MM.1S (cell line): ENCODE measurements at regions not wholly inside any gene's neighbourhood (a gene's known extent, or its start where the extent isn't known, plus 50 kb on each side); places are given as distances from the start of the nearest gene placed in this dataset.

Experiments used
- DNase-seq: peaks from one replicate; pipeline ENCODE4 v3.0.0-alpha.2; 2015
- H2AFZ ChIP-seq: fragments of 300-600 bp; sonication (generic); 2 replicates; pipeline ENCODE4 v1.6.0; 2016; ENCODE audit warnings: antibody characterized with exemption, low read length
- H3F3A ChIP-seq: fragments of 300-600 bp; sonication (generic); 2 replicates; pipeline ENCODE4 v1.6.1; 2016; ENCODE audit warnings: mild to moderate bottlenecking, antibody characterized with exemption, low read length, moderate library complexity, mixed read lengths; ENCODE audit not compliant: insufficient read depth
- H3K27ac ChIP-seq: fragments of 300-600 bp; sonication (generic); 2 replicates; pipeline ENCODE4 v1.5.1; 2016; ENCODE audit warnings: mild to moderate bottlenecking, low read length
- H3K27me3 ChIP-seq: fragments of 300-600 bp; sonication (generic); replicated peaks from 2 replicates; pipeline ENCODE4 v1.6.0; 2016; ENCODE audit warnings: low read length; ENCODE audit not compliant: insufficient read depth
- H3K36me3 ChIP-seq: fragments of 300-600 bp; sonication (generic); replicated peaks from 2 replicates; pipeline ENCODE4 v1.6.1; 2016; ENCODE audit warnings: mild to moderate bottlenecking, low read length, mixed read lengths; ENCODE audit not compliant: insufficient read depth
- H3K4me1 ChIP-seq: fragments of 300-600 bp; sonication (generic); 2 replicates; pipeline ENCODE4 v1.6.1; 2016; ENCODE audit warnings: low read length, mixed read lengths
- H3K4me2 ChIP-seq: fragments of 300-600 bp; sonication (generic); 2 replicates; pipeline ENCODE4 v1.6.0; 2016; ENCODE audit warnings: low read depth, low read length
- H3K4me3 ChIP-seq: fragments of 300-600 bp; sonication (generic); 2 replicates; pipeline ENCODE4 v1.5.1; 2016; ENCODE audit warnings: low read length, mixed read lengths
- H3K79me2 ChIP-seq: fragments of 300-600 bp; sonication (generic); 2 replicates; pipeline ENCODE4 v1.6.1; 2016; ENCODE audit warnings: mixed run types, low read length, mixed read lengths
- H3K9ac ChIP-seq: fragments of 300-600 bp; sonication (generic); 2 replicates; pipeline ENCODE4 v1.6.1; 2016; ENCODE audit warnings: low read length, mixed read lengths
- H3K9me2 ChIP-seq: fragments of 300-600 bp; sonication (generic); replicated peaks from 2 replicates; pipeline ENCODE4 v1.6.1; 2016; ENCODE audit warnings: mild to moderate bottlenecking, low read length, mixed read lengths; ENCODE audit not compliant: insufficient read depth
- H3K9me3 ChIP-seq: fragments of 300-600 bp; sonication (generic); replicated peaks from 2 replicates; pipeline ENCODE4 v1.6.1; 2016; ENCODE audit warnings: mild to moderate bottlenecking, low read length, mixed read lengths; ENCODE audit not compliant: insufficient read depth
- H4K20me1 ChIP-seq: fragments of 300-600 bp; sonication (generic); 2 replicates; pipeline ENCODE4 v1.6.1; 2016; ENCODE audit warnings: mild to moderate bottlenecking, low read length, moderate library complexity, mixed read lengths; ENCODE audit not compliant: insufficient read depth
- EZH2 ChIP-seq: fragments of 300-600 bp; sonication (generic); optimal IDR thresholded peaks from 2 replicates; pipeline ENCODE3; 2017; ENCODE audit warnings: low read depth, mild to moderate bottlenecking, antibody characterized with exemption, low read length, mixed read lengths
- EZH2phosphoT487 ChIP-seq: fragments of 300-600 bp; sonication (generic); IDR thresholded peaks from 2 replicates; pipeline ENCODE4 v1.6.1; 2018; ENCODE audit warnings: antibody characterized with exemption, low read length
- TF ChIP-seq, protein P1 (sequence below): fragments of 300-600 bp; sonication (generic); IDR thresholded peaks from 2 replicates; pipeline ENCODE4 v1.5.1; 2016; ENCODE audit warnings: antibody characterized with exemption, low read length, mixed read lengths

DNA sequence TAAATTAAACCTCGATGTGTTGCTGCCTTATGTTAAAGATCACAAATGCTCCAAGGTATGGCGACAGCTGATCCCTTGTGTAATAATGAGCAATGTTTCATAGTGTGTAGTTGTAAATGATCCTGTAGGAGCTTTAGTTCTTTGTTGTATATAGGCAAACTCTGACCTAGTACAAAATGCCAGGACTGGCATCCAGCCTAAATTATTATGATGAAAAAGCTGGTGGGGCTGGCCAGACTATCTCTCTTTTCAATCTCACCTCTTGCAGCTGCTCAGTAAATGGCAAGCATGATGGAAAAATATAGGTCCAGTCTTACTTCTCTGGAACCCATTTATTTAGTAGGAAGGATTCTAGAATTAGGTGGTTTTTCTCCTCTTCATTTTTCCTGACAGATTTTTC, 345.1 kb upstream of the C11orf87 start:
- no peak overlapping the region for H3K27ac ChIP-seq
- H3K4me2 ChIP-seq, result no peak overlapping the region
- H3K9me2 ChIP-seq, result no peaks in the 10 kb centered on the region
- H3K36me3 ChIP-seq, result no peaks in the 10 kb centered on the region
- no peaks in the 10 kb centered on the region for H4K20me1 ChIP-seq
- H3K4me3 ChIP-seq, result no peak overlapping the region
- H2AFZ ChIP-seq, result no peak overlapping the region
- H3K4me1 ChIP-seq, result peaks cover 11% of the 10 kb centered on the region
- H3K9me3 ChIP-seq, result no peaks in the 10 kb centered on the region
- H3F3A ChIP-seq, result peaks cover 2% of the 10 kb centered on the region; the same call in 1 of the 2 replicates
- no peak for DNase-seq
- no peaks in the 10 kb centered on the region for H3K27me3 ChIP-seq
- TF ChIP-seq, protein P1, sequence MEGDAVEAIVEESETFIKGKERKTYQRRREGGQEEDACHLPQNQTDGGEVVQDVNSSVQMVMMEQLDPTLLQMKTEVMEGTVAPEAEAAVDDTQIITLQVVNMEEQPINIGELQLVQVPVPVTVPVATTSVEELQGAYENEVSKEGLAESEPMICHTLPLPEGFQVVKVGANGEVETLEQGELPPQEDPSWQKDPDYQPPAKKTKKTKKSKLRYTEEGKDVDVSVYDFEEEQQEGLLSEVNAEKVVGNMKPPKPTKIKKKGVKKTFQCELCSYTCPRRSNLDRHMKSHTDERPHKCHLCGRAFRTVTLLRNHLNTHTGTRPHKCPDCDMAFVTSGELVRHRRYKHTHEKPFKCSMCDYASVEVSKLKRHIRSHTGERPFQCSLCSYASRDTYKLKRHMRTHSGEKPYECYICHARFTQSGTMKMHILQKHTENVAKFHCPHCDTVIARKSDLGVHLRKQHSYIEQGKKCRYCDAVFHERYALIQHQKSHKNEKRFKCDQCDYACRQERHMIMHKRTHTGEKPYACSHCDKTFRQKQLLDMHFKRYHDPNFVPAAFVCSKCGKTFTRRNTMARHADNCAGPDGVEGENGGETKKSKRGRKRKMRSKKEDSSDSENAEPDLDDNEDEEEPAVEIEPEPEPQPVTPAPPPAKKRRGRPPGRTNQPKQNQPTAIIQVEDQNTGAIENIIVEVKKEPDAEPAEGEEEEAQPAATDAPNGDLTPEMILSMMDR, result no peak
- no peak for TF ChIP-seq EZH2
- TF ChIP-seq EZH2phosphoT487, result no peak
- H3K9ac ChIP-seq, result no peak overlapping the region
- no peaks in the 10 kb centered on the region for H3K79me2 ChIP-seq

DNA sequence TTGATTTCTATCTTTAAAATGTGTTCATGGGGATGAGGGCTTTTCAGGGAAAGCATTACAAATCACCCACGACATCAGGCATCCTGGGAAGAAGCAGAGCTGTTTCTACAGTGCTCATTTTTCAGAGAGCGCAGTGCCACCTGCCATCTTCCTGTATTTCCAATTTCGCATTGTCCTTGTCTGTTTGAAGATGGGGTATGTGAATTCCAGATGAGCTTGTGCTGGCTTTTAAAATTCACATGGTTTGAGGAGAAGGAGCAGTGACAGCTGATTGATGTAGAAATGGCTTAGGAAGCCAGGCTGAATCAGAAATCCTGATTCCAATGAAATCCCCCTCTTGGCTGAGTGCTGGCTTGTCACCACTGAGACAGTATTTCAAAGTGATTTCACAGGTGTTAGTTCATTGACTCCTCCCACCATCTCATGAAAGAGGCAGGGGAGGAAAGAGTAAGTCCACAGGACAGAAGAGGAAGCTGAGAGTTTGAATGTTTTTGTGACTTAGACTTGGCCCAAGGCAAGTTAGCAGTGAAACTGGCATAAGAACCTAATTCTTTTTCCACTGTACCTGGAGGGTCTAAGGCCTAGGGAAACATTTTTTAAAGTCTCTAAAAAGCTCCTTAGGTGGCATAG, 344.6 kb upstream of the C11orf87 start:
- H3K9me2 ChIP-seq, result no peaks in the 10 kb centered on the region
- TF ChIP-seq, protein P1, result no peak
- no peak for TF ChIP-seq EZH2phosphoT487
- TF ChIP-seq EZH2, result no peak
- H3K9ac ChIP-seq, result no peak overlapping the region

DNA sequence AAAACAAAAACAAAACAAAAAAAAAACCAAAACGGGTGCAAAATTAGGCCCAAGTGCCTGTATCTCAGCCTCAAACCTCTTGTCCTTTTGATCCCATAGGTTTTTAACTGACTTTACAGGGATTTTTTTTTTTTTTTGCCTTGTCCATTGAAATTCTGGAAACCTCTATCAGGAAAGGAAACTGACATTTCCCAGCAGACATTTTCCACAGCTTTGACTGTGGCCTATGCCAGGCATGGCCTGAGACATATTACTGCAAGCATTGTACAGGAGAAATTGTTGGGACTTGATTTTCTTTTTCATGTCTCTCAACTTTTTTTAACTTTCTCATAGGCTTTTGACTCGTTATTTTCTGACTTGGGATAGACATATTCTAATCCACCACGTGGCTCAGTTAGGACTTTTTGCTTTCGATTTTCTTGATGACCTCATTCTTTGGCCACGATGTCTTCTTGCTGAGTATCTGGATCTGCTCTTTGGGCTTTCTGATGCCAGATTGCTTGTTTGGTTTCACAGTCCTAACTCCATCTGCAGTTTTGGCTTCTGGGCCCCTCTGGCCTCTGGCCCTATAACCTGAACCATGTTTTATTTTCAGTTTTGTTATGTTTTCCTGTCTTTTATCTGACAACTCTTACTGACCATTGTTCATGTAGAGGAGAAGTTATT, 336.1 kb upstream of the C11orf87 start:
- Histone ChIP-seq H3F3A (peaks cover 14% of the 10 kb centered on the region), H3K4me1 (peaks cover 14% of the 10 kb centered on the region), H3K27ac (peak overlapping the region; percentile 53), H3K36me3 (no peaks in the 10 kb centered on the region), H3K79me2 (no peaks in the 10 kb centered on the region), H3K4me2 (peak overlapping the region; percentile 34), H3K9me2 (no peaks in the 10 kb centered on the region), H3K9ac (peak overlapping the region; percentile 14; the same call in 1 of the 2 replicates), H2AFZ (peak overlapping the region; percentile 61), H3K4me3 (peak overlapping the region; percentile 5; the same call in 1 of the 2 replicates), H3K27me3 (no peaks in the 10 kb centered on the region), H3K9me3 (no peaks in the 10 kb centered on the region), H4K20me1 (no peaks in the 10 kb centered on the region)
- TF ChIP-seq, protein P1, result no peak
- TF ChIP-seq EZH2phosphoT487, result no peak
- TF ChIP-seq EZH2, result no peak
- peak; percentile 86 for DNase-seq

More for the DNA sequence above, 344.6 kb upstream of the C11orf87 start:
- Histone ChIP-seq H4K20me1 (no peaks in the 10 kb centered on the region), H3K4me1 (peaks cover 11% of the 10 kb centered on the region), H3K79me2 (no peaks in the 10 kb centered on the region), H3F3A (peaks cover 2% of the 10 kb centered on the region; the same call in 1 of the 2 replicates), H3K27ac (peak overlapping the region; percentile 59; the same call in 1 of the 2 replicates), H3K9me3 (no peaks in the 10 kb centered on the region), H3K27me3 (no peaks in the 10 kb centered on the region), H2AFZ (0 out of 2 replicates have a peak overlapping the region, but pooled peaks have one; percentile 61), H3K4me2 (peak overlapping the region; percentile 32; the same call in 1 of the 2 replicates), H3K4me3 (no peak overlapping the region), H3K36me3 (no peaks in the 10 kb centered on the region)
- peak; percentile 85 for DNase-seq
